CD1c-positive myeloid dendritic cell (primary cell): ENCODE measurements at regions not wholly inside any gene's neighbourhood (a gene's known extent, or its start where the extent isn't known, plus 50 kb on each side); places are given as distances from the start of the nearest gene placed in this dataset.
"Not testable (repeated sequence)": the region's sequence is repeated elsewhere in the genome, so short reads cannot be mapped to it uniquely, and the experiment has no call there.

Experiments used
- DNase-seq: peaks from one replicate; pipeline ENCODE4 v3.0.0-alpha.2; 2016; ENCODE audit errors: extremely low spot score

DNA sequence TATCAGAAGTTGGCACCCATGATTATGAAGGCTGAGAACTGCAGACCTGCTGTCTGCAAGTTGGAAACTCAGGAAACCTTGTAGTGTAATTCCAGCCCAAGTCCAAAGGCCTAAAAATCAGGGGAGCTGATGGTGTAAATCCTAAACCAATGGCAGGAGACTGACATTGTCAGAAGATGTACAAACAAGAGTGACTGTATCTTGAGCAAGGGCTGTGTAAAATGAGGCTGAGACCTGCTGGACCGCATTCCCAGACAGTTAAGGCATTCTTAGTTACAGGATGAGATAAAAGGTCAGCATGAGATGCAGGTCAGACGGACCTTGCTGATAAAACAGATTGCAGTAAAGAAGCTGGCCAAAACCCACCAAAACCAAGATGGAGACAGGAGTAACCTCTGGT lies 147.7 kb downstream of the COG6 start:
- no peak for DNase-seq

- no peak for DNase-seq
Observed at GRCh38 chr13:39803851-39804250, 148.4 kb downstream of the COG6 start.

DNA sequence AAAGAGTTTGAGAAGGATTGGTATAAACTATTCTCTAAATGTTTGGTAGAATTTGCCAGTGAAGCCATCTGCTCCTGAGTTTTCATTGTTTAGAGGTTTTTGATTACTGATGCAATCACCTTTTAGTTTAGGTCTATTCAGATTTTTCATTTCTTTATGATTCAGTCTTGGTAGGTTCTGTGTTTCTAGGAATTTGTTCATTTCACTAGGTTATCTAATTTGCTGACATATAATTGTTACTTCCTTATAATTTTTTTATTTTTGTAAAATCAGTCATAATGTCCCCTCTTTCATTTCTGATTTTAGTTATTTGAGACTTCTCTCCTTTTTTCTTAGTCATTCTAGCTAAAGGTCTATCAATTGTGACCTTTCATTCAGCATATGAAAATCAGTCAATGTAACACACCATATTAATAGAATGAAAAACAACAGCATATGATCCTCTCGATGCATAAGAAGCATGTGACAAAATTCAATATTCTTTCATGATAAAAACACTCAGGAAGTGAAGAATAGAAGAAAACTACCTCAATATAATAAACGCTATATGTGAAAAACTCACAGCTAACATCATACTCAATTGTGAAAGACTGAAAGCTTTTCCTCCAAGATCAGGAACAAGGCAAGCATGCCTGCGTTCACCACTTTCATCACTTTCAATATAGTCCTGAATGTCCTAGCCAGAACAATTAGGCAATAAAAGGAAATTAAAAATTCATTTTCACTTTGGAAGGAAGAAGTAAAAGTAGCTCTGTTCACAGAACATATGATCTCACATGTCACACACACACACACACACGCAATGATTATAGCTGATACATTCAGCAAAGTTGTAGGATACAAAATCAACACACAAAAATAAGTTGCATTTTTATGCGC lies 149.1 kb downstream of the COG6 start:
- no peak for DNase-seq

- DNase-seq: no peak
Observed at GRCh38 chr13:39809466-39809865, 154.0 kb downstream of the COG6 start.

DNA sequence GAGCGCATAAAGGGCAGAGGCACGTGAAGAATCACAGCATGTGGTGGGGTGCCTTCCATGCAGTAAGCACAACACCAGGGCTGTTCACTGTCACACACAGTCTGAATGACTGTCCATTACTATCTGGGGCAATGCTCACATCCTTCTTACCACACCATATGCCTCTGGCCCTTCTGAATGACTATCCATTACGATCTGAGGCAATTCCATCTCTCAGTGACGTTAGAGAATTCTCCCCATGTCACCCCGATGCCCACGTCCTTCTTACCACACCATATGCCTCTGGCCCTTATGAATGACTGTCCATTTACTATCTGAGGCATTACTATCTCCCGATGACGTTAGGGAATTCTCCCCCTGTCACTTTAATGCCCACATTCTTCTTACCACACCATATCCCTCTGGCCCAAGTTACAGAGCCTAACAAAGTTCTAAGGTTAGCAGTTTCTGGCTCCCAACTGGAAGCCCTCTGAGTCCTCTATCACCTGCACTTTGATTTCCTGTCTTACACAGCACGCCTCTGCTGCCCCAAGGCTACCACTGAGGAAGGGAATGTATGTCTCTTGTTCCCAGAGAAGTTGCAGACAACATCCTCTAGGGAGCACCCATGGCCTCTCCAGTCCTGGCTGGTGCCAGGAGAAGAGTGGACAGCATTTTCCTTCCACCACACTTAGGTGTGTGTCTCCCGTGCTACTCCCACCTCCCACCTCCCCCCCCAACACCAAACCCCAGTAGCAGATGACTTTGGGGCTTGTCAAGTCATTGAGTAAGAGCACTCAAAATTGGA lies 154.8 kb downstream of the COG6 start:
- DNase-seq: no peak

GRCh38 chr13:39811051-39811450 lies 155.6 kb downstream of the COG6 start:
- peak; percentile 5 for DNase-seq

GRCh38 chr13:39811696-39812095 lies 156.2 kb downstream of the COG6 start:
- DNase-seq: no peak

DNA sequence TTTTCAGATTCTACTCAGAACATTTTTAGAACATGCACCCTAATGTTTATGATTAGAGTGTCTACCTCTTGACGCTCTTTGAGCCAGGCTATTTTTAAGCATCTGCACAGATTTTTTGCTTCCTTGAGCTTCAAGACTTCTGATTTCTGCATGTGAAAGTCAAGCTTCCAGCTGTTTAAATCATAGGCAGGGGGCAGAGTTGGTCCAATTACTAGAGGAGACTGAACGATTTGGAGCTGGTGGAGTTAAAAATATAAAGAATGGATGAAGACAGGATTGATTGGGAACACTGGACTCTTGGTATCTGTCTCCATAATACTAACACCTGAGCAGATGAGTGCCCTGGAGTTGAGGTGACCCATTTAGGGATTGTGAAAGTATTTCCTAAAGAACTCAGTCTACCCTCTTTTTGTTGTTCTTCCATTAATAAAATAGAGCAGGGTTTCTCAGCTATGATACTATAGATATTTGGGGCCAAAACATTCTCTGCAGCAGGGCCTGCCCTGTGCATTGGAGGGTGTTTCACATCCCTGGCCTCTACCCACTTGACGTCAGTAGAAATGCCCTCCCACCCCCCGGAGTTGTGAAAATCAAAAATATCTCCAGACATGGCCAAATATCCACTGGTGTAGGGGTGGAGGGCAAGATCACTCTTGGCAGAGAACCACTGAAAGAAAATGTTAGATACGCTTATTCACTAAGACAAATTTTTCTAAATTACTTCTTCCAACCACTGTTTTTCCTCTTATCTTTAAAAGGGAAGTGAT lies 160.1 kb downstream of the COG6 start:
- DNase-seq: no peak

DNA sequence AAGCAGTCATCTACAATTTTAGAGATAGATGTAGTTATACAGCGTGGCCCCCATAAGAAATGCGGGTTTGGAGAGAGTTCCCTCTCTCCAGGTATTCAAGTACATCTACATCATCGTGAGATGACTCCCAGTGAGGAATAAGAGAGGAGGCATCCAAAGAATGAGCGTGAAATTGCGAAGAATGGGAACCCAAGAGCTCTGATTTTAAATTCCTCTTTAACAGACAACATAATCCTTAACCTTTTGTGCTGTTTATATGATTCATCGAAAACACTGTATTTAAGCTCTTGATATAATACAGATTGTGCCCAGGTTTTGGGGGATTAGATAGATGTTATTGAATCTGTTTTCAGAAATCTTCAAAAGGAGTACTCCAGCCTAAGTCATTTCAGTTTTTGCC lies 161.5 kb downstream of the COG6 start:
- DNase-seq: no peak

- no peak for DNase-seq
Observed at GRCh38 chr13:39818953-39819352, 163.5 kb downstream of the COG6 start.

DNA sequence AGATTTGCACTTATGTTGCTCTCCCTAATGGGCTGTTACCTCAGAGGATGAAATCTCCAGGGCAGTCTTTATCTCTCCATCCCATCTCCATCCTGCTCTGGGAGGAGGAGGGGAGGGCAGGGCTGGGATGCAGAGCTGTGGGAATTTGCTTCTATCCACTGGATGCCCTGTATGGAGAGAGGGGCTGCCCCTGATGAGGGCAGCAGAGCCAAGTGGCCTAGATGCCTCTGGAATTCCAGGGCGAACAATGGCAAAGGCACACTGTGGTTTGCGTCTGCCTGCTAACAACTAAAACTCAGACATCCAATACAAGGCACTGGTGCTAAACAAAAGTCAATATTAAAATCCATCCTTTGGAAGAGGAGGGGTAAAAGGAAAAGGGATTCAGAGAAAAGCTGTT lies 165.1 kb downstream of the COG6 start:
- DNase-seq: no peak

- no peak for DNase-seq
Observed at GRCh38 chr13:39821977-39822376, 166.5 kb downstream of the COG6 start.

- DNase-seq: no peak
Observed at GRCh38 chr13:39822437-39822836, 167.0 kb downstream of the COG6 start.

DNA sequence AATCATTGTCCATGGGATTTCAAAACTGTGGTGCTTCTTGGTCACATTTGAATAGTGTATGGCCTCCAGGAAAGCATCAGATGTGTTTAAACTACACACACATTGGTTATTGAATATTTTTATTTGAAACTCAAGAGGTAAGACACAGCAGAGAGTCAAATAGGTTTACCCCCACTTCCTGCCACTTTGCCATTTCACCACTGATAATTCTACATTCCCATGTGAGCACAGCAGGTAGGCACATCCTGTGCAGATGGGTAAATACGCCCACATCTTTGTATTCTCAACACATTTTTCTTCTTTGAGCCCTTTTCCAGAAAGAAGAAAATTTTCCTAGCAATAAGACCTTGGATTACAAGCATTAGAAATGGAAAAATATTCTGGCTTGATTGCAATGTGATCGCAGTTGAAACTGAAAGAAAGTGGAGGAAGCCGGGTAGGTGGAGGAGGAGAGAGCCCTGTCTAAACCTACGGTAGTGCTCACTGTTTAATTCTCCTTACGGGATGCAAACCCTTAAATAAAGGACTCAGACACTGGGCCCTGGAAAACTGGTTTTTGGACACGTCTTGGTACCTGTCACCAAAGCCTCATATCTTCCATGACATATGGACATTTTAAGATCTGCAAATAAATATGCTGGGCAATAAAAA lies 167.7 kb downstream of the COG6 start:
- DNase-seq: no peak

GRCh38 chr13:39825886-39826285 lies 170.4 kb downstream of the COG6 start:
- no peak for DNase-seq

GRCh38 chr13:39835253-39835652 lies 179.8 kb downstream of the COG6 start:
- no peak for DNase-seq

GRCh38 chr13:39836038-39836437 lies 180.6 kb downstream of the COG6 start:
- no peak for DNase-seq

GRCh38 chr13:39837866-39838265 lies 182.4 kb downstream of the COG6 start:
- DNase-seq: not testable (repeated sequence)

GRCh38 chr13:39840201-39840600 lies 184.7 kb downstream of the COG6 start:
- DNase-seq: no peak

- DNase-seq: no peak
Observed at GRCh38 chr13:39847336-39847735, 191.9 kb downstream of the COG6 start.

GRCh38 chr13:39855236-39855635 lies 199.8 kb downstream of the COG6 start:
- DNase-seq: no peak

- no peak for DNase-seq
Observed at GRCh38 chr13:39856714-39857113, 201.3 kb downstream of the COG6 start.
